NCI-H2029 treated with DMSO at 0.1 percent for 48 hours (cell line): ENCODE measurements at regions not wholly inside any gene's neighbourhood (a gene's known extent, or its start where the extent isn't known, plus 50 kb on each side); places are given as distances from the start of the nearest gene placed in this dataset.

Source experiments
- DNase-seq: peaks from one replicate; lab custom pipeline; 2025; lab: John Stamatoyannopoulos, UW

DNA sequence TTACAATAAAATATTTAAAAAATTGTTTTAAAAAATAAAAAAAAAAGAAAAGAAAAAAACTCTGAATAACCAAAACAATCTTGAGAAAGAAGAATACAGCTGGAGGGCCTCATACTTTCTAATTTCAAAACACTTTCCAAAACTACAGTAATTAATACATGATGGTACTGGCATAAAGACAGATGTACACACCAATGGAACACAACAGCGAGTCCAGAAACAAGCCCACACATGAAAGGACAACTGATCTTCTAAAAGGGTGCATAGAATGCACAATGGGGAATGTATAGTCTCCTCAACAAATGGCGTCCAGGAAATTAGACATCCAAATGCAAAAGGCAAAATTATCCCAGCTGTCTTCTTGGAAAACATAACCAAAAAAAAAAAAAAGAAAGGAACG, 99.6 kb downstream of the LURAP1L start:
- DNase-seq = no peak

GRCh38 chr9:12875191-12875590, 100.4 kb downstream of the LURAP1L start:
- DNase-seq = no peak

- no peak for DNase-seq
Measured at GRCh38 chr9:12876872-12877271, 102.1 kb downstream of the LURAP1L start.

DNA sequence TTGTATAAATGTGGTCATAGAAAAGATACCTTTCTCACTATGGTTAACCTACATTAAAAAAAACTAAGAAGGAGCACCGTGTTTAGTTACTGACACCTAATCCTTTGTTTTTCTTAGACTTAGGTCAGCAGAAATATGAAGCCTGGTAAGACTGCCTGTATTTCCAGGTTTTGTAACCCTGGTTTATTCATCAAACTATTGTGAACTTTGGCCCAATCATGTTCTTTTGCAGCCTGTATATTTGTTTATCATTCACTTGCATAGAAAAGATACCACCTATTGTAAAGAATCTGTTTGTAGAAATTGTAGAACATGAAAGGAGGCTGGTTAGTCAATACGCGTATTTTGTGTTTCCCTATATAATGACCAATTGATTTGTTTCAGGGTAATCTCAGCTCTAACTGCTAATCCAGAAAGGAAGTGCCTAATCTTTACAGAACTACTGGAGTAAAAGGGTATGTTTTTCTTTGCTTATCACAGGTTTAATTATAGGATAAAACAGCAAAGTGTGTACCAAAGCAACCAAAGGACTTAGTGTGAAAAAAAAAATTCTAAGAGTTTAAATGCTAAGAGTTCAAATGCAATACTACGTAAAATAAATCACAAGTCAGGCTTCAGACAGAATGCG, 103.6 kb downstream of the LURAP1L start:
- no peak for DNase-seq

DNA sequence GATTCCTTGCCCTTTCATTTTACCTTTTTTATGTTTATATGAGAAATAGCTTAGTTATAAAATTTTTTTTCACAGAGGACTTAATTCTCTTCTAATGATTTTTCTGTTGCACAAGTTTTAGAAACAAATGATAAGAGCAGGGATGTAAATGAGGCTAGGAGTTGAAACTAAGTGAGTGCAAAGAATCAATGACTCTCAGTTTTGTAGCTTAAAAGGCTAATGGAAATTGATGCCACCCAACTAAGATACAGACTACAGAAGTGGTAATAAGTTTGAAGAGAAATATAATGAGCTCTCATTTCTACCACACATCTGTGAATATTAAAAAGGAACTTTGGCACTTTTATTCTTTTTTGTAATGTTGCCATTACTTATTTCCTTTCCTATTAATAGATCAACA, 105.1 kb downstream of the LURAP1L start:
- DNase-seq = no peak

DNA sequence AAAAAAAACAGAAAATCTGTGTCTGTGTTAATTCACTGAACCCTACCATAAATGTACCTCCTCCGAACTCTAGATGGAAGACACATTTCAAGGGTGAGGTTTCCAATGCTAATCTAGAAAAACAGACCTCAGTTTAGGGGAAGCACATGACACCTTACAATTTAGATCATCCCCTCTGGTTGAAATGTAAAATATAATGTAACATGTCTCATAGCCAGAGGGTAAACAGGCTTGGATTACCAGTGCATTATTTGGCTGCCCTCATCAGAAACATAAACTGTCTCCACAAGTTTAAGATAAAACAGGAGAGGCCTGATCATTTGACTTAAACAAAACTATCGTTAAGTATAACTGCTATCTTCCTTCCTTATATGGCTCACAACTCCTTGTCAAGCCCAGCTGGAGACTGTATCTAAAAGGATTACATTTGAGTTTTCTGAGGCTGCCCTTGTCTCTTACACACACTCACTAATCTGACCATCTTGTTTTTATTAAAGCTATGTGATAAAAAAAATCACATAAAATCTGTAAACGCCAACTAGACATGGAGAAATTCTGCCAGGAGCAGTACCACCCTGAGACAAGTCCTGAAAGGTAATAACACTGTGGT, 105.7 kb downstream of the LURAP1L start:
- DNase-seq = no peak

DNA sequence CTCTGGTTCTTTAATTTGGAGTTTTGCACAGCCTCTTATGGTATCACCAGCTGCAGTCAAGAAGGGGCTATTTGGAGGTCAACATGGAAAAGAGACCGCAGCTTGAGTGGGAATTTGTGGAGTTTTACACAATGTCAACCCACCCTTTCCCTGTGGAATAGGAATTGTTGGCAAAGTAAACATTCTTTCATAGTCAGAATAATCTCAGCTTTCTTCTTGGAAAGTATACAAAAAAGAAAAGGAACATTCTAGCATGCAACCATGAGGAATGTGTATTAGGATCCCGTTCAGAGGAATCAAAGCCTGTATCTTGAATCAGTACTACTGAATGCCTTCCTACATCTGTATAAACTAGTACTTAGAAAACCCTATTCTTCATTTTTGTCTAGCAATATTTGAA, 107.6 kb downstream of the LURAP1L start:
- DNase-seq = no peak

DNA sequence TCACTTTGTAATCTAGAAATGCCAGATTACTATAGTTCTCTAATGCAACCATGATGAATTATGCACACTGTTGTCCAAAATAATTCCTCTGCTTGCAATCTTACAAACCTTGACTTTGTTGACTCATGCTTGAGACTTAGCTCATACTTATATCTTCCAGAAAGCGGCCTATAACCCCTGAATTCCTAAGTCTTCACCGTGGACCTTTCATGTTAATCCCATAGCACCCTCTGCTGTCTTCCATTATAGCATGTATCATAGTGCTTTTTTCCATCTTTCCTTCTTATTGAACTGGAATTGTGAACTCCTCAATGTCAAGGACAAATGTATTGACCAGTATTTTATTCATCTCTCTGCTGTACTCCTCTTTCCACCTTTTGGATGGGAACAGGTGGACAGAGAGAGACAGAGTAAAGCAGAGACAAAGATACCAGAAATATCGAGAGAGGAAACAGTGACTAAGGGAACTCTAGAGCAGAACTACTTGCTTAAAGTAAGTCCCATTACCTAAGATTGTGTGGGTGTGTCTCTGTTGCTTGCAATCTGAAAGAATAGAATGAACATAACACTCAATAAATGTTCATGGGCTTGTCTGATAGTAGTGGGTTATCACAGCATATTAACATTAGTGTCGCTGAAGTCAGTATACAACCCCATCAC, 110.0 kb downstream of the LURAP1L start:
- DNase-seq = no peak

DNA sequence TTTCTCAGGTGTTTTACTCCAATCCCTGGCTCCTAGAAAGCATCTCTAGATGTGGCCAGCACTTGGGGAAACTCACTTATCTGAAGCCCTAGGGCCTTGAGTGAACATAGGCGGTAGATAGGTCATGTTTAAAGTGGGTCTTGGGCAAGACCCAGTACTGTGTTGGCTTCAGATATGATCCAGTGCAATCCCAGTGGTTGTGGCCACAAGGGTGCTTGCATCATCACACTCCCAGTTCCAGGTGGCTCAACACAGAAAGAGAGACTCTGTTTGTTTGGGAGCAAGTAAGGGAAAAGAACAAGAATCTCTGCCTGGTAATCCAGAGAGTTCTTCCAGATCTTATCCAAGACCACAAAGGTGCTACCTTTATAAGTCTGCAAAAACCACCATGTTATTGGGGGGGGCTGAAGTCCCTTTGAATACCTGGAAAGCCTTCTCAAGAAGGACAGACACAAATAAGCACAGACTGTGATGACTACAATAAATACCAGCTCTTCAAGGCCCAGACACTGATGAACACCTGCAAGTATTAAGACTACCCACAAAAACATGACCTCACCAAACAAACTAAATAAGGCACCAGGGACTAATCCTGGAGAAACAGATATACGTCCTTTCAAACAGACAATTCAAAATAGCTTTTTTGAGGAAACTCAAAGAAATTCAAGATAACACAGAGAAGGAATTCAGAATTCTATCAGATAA, 114.7 kb downstream of the LURAP1L start:
- DNase-seq = no peak

- no peak for DNase-seq
Measured at GRCh38 chr9:12891588-12891987, 116.8 kb downstream of the LURAP1L start.

DNA sequence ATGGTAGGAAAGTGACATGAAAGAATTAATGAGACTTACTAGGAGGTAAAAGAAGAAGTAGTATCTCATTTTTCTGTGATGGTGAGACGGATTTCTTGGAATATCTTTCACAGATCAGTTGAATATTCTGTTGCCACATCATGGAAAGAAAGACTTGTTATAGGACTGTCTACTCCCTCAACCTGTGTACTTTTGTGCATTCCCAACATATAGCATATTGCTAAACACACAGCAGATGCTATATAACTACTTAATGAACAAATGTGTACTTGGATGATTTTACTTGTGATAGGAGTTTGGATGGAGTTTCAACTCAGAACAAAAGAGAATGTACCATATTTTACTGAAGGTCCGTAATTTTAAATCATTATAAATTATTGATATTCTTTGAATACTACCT, 128.5 kb downstream of the LURAP1L start:
- DNase-seq = no peak

DNA sequence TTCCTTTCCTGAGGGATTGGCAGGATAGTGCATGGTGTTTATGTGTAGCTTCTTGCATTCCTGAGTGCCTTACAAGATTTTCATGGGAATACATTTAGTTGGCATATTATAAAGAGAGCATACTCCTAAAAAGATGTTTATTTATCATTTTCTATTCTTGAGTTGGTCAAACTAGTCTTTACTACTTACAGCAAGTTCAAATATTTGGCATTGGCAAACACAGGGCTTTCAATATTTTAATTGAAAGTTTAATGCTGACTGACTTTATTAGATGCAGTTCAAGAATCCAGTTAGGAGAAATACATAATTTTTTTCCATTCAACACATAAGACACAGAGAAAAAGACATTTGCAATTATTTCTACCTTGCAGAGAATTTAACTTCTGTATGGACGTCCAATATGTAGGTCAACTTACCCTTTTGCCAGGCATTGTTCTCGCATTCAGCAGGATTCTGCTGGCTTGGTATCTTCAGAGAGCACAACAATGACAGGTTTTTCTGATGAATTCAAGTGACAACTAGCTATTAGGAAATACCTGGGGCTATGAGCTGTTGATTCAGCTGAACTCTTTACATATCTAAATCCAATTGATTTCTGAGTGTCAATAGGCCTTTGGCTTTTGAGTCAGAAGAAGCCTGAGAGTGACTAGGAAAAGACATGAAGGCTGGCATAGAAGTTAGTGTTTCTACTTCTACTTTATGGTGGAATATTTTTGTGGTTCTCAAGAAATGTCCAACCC, 129.6 kb downstream of the LURAP1L start:
- no peak for DNase-seq

GRCh38 chr9:12906646-12907045, 131.8 kb downstream of the LURAP1L start:
- no peak for DNase-seq

DNA sequence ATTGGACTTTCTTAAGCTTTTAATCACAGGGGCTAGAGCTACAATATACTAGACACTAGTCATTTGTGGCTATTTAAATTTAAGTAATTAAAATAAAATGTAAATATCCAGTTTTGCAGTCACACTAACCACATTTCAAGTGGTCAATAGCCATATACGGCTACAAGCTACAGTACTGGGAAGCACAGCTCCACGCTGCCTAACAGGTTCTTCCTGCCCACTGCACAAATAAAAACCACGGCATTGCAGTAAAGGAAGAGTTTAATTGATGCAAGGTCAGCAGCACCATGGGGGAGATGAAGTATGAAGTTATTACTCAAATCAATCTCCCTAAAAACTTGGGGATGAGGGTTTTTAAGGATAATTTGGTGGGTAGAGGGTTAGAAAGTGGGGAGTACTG, 134.1 kb downstream of the LURAP1L start:
- DNase-seq = no peak

DNA sequence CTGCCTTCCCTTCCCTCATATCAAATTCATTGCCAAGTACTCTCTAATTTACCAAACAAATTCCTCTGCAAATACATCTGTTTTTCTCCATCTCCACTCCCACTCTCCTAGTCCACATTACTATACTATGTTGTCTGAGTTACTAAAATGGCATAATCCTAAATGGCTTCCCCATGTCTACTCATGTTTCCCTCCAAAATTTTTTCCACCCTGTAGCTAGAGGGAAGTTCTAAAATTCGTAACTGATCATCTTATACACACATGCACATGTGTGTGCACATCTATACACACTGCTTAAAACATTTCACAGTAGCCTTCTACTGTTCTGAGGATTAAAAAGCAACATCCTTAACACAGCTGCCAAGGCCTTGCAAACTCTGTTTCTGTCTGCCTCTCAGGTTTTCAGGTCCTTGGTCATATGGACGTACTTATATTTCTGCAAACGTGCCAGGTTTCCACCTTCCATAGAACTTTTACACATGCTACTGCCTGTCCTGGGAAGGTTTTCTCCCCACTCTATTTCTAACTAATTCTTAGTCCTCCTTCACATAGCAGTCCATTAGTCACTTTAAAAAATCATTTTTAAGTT, 140.6 kb downstream of the LURAP1L start:
- no peak for DNase-seq

GRCh38 chr9:12916042-12916441, 141.2 kb downstream of the LURAP1L start:
- no peak for DNase-seq

DNA sequence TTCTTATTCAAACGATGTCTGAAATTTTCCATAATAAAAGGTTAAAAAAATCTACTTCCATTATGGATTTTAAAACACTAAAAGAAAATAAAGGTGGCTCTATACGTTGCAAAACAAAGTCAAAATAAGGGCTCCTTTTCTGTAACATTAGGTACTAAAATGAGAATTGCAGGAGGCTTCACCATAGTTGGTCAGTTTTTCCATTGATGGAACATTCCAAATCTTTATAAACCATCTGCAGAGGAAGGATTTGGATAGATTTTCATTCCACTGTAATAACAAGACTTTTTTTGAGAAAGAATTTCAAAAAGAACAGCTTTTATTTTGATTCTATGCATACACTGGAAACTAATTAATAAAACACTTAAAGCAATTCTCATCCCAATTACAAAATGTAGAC, 145.6 kb downstream of the LURAP1L start:
- DNase-seq = no peak

- no peak for DNase-seq
Measured at GRCh38 chr9:12921621-12922020, 146.8 kb downstream of the LURAP1L start.

DNA sequence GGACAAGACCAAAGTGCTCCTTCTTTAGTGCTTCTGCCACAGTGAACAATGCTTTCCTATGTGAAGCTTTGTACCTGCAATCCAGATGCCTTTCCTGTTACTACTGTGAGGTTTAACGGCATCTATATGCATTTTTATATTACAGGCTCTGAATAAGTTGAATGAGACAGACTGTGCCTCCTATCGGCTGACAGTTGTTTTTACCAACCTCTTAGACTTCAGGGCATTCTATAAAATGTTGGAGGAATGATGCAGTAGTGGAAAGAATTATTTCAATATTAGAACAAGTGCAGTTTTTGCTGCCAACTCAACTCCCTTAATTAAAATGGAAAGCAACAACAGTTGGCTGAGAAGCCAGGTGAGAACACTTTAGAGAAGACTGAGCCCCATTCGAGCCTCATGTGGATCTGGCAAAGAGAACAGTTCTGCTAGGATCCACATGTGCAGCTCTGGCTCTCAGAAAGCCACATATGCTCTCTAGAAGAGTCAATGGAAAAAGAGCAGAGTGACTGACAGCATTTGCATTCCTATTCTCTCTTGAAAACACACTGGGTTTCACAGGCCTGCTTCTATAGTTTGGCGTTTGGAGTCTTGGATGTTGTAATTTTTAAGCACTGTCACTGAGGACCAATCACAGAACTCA, 147.5 kb downstream of the LURAP1L start:
- DNase-seq = no peak

GRCh38 chr9:12923468-12924009, 148.7 kb downstream of the LURAP1L start:
- no peak for DNase-seq

- no peak for DNase-seq
Measured at GRCh38 chr9:12930906-12931305, 156.1 kb downstream of the LURAP1L start.
